ENCODE measurements at regions not wholly inside any gene's neighbourhood (a gene's known extent, or its start where the extent isn't known, plus 50 kb on each side); places are given as distances from the start of the nearest gene placed in this dataset.

- intact Hi-C loops (cut with micrococcal nuclease; ENCODE audit: unreplicated experiment) (no loop called here), in situ Hi-C loops (cut with HindIII; ENCODE audit: low pct_unique_long_range_greater_than_20kb, low sequenced_read_pairs) (no loop called here)
- Histone ChIP-seq H3K27ac (ENCODE audit: low read length) (no peak overlapping the region), H3K4me3 (ENCODE audit: low read depth in 2 of 2, low read length in 2 of 2) (no peak overlapping the region), H3K9me3 (ENCODE audit: control insufficient read depth, insufficient read depth, low read depth, low read length) (no peaks in the 10 kb centered on the region), H3K27me3 (ENCODE audit: control insufficient read depth, insufficient read depth, low read length) (no peaks in the 10 kb centered on the region), H3K4me1 (ENCODE audit: control insufficient read depth, insufficient read depth, low read length) (no peaks in the 10 kb centered on the region), H3K36me3 (ENCODE audit: control insufficient read depth, insufficient read depth, low read length) (no peaks in the 10 kb centered on the region)
- DNase-seq (ENCODE audit: low read depth, low spot score), result no peak
- TF ChIP-seq REST (IDR thresholded peaks at IDR 0.05; ENCODE audit: insufficient read depth in 1 of 2, low read depth in 2 of 2, low read length in 1 of 2), result no peak
- no peak for TF ChIP-seq POLR2AphosphoS5 (IDR thresholded peaks at IDR 0.05; ENCODE audit: low read depth, low read length)
- no peak for TF ChIP-seq CTCF (IDR thresholded peaks at IDR 0.05)
- no peak for TF ChIP-seq TCF7L2 (IDR thresholded peaks at IDR 0.05; ENCODE audit: low read depth, low read length)
- no peak for TF ChIP-seq SIN3A (IDR thresholded peaks at IDR 0.05; ENCODE audit: borderline replicate concordance, insufficient read depth, low read depth, low read length)
- POLR2A ChIA-PET, result no interaction called here
- no peak for ATAC-seq
- CTCF ChIA-PET, result no interaction called here
- no TSS peak for BruUV-seq (replicated peaks)
Measured at GRCh38 chr1:79441238-79441637, 434.7 kb upstream of the ADGRL4 start.

- CTCF ChIA-PET, result no interaction called here
- in situ Hi-C loops (cut with HindIII; ENCODE audit: low pct_unique_long_range_greater_than_20kb, low sequenced_read_pairs), result no loop called here
- no peak for TF ChIP-seq SIN3A (IDR thresholded peaks at IDR 0.05; ENCODE audit: borderline replicate concordance, insufficient read depth, low read depth, low read length)
- TF ChIP-seq TCF7L2 (IDR thresholded peaks at IDR 0.05; ENCODE audit: low read depth, low read length), result no peak
- no peak for TF ChIP-seq POLR2AphosphoS5 (IDR thresholded peaks at IDR 0.05; ENCODE audit: low read depth, low read length)
- no peak for TF ChIP-seq CTCF (IDR thresholded peaks at IDR 0.05)
- no peak for TF ChIP-seq REST (IDR thresholded peaks at IDR 0.05; ENCODE audit: insufficient read depth in 1 of 2, low read depth in 2 of 2, low read length in 1 of 2)
- POLR2A ChIA-PET, result no interaction called here
- no peak overlapping the region for H3K4me3 ChIP-seq (ENCODE audit: low read depth in 2 of 2, low read length in 2 of 2)
- DNase-seq (ENCODE audit: low read depth, low spot score), result no peak
- intact Hi-C loops (cut with micrococcal nuclease; ENCODE audit: unreplicated experiment), result no loop called here
- no peaks in the 10 kb centered on the region for H3K4me1 ChIP-seq (ENCODE audit: control insufficient read depth, insufficient read depth, low read length)
- H3K9me3 ChIP-seq (ENCODE audit: control insufficient read depth, insufficient read depth, low read depth, low read length), result no peaks in the 10 kb centered on the region
- no peaks in the 10 kb centered on the region for H3K27me3 ChIP-seq (ENCODE audit: control insufficient read depth, insufficient read depth, low read length)
- BruUV-seq (replicated peaks), result no TSS peak
- no peak overlapping the region for H3K27ac ChIP-seq (ENCODE audit: low read length)
- ATAC-seq, result no peak
- no peaks in the 10 kb centered on the region for H3K36me3 ChIP-seq (ENCODE audit: control insufficient read depth, insufficient read depth, low read length)
Measured at GRCh38 chr1:79437540-79437939, 431.0 kb upstream of the ADGRL4 start.

Data from Panc1 (cell line).